Mucosa of descending colon (tissue), 3 donors: ENCODE measurements at regions not wholly inside any gene's neighbourhood (a gene's known extent, or its start where the extent isn't known, plus 50 kb on each side); places are given as distances from the start of the nearest gene placed in this dataset.

Source experiments
- ATAC-seq: fragments of 200-7000 bp; cut with Tn5 transposase; one replicate; pipeline ENCODE4 v1.9.1; 2020; ENCODE audit warnings: mild to moderate bottlenecking, moderate library complexity
- DNase-seq, 3 donors: peaks; one replicate each; pipeline ENCODE4 v3.0.0-alpha.2; 2020
- H3K36me3 ChIP-seq: fragments of 200-600 bp; one replicate; pipeline ENCODE4 v1.8.0; 2021; ENCODE audit warnings: low read depth, mild to moderate bottlenecking
- H3K4me1 ChIP-seq: fragments of 200-600 bp; one replicate; pipeline ENCODE4 v1.8.0; 2021; ENCODE audit warnings: low read depth, mild to moderate bottlenecking
- H3K4me3 ChIP-seq: fragments of 200-600 bp; one replicate; pipeline ENCODE4 v1.8.0; 2021; ENCODE audit warnings: mild to moderate bottlenecking
- H3K9me3 ChIP-seq: fragments of 200-600 bp; one replicate; pipeline ENCODE4 v1.8.0; 2021; ENCODE audit warnings: mild to moderate bottlenecking
- CTCF ChIP-seq: fragments of 200-600 bp; IDR thresholded peaks from one replicate; pipeline ENCODE4 v1.8.0; 2022; ENCODE audit warnings: antibody characterized with exemption, mild to moderate bottlenecking
- intact Hi-C, 2 donors: fragments of 100-400 bp; cut with DNase I in 1 of 2; cut with micrococcal nuclease in 1 of 2; formaldehyde crosslinking; loops; one replicate each; pipeline versions ENCODE4 v1.11.0 to v1.11.1; 2022; cut with DNase I, micrococcal nuclease
- donor health status: DM: no; HTN: no; CAD: no; lungs with moderate emphysema.
- donor health status: DM: no; HTN: no; CAD: no.
- donor health status: DM: no; HTN: yes; CAD: no.

GRCh38 chr11:113568566-113568965 is 93.4 kb upstream of the DRD2 start:
- no peaks in the 10 kb centered on the region for H3K9me3 ChIP-seq
- no peaks in the 10 kb centered on the region for H3K4me1 ChIP-seq
- DNase-seq, result no peak
- intact Hi-C loops, result no loop called here
- ATAC-seq, result no peak
- no peaks in the 10 kb centered on the region for H3K36me3 ChIP-seq
- no peak overlapping the region for H3K4me3 ChIP-seq
- no peak for TF ChIP-seq CTCF

- intact Hi-C loops, result no loop called here
- no peak for TF ChIP-seq CTCF
- no peaks in the 10 kb centered on the region for H3K4me1 ChIP-seq
- H3K9me3 ChIP-seq, result no peaks in the 10 kb centered on the region
- no peak overlapping the region for H3K4me3 ChIP-seq
- ATAC-seq (no peak), DNase-seq (no peak)
- no peaks in the 10 kb centered on the region for H3K36me3 ChIP-seq
Measured at GRCh38 chr11:113567867-113568544, 92.8 kb upstream of the DRD2 start.

- H3K9me3 ChIP-seq, result no peaks in the 10 kb centered on the region
- H3K4me3 ChIP-seq, result no peak overlapping the region
- intact Hi-C loops, result no loop called here
- no peak for TF ChIP-seq CTCF
- ATAC-seq (no peak), DNase-seq (no peak)
- no peaks in the 10 kb centered on the region for H3K4me1 ChIP-seq
- no peaks in the 10 kb centered on the region for H3K36me3 ChIP-seq
Measured at GRCh38 chr11:113567097-113567496, 91.9 kb upstream of the DRD2 start.

GRCh38 chr11:113564527-113565130 is 89.4 kb upstream of the DRD2 start:
- intact Hi-C loops, result no loop called here
- Histone ChIP-seq H3K9me3 (no peaks in the 10 kb centered on the region), H3K4me3 (no peak overlapping the region), H3K36me3 (no peaks in the 10 kb centered on the region), H3K4me1 (no peaks in the 10 kb centered on the region)
- TF ChIP-seq CTCF, result no peak
- no peak for ATAC-seq
- no peak for DNase-seq

- Histone ChIP-seq H3K36me3 (no peaks in the 10 kb centered on the region), H3K9me3 (no peaks in the 10 kb centered on the region), H3K4me3 (no peak overlapping the region), H3K4me1 (no peaks in the 10 kb centered on the region)
- intact Hi-C loops, result no loop called here
- no peak for DNase-seq
- no peak for ATAC-seq
- TF ChIP-seq CTCF, result no peak
Measured at GRCh38 chr11:113563766-113564526, 88.7 kb upstream of the DRD2 start.
